BLaER1 (cell line): ENCODE measurements at regions not wholly inside any gene's neighbourhood (a gene's known extent, or its start where the extent isn't known, plus 50 kb on each side); places are given as distances from the start of the nearest gene placed in this dataset.
"Not testable (repeated sequence)": the region's sequence is repeated elsewhere in the genome, so short reads cannot be mapped to it uniquely, and the experiment has no call there.

Experiments used
- H3K27ac ChIP-seq: shearing (Covaris generic); formaldehyde crosslinking; 2 replicates; pipeline ENCODE4 v1.8.1; 2022
- H3K27me3 ChIP-seq: shearing (Covaris generic); formaldehyde crosslinking; 2 replicates; pipeline ENCODE4 v1.8.1; 2022
- H3K36me3 ChIP-seq: shearing (Covaris generic); formaldehyde crosslinking; 2 replicates; pipeline ENCODE4 v1.8.1; 2022
- H3K4me1 ChIP-seq: shearing (Covaris generic); formaldehyde crosslinking; 2 replicates; pipeline ENCODE4 v1.8.1; 2022
- H3K4me2 ChIP-seq: shearing (Covaris generic); formaldehyde crosslinking; 2 replicates; pipeline ENCODE4 v1.8.1; 2022
- H3K4me3 ChIP-seq: shearing (Covaris generic); formaldehyde crosslinking; 2 replicates; pipeline ENCODE4 v1.8.1; 2022
- H3K9ac ChIP-seq: shearing (Covaris generic); formaldehyde crosslinking; 2 replicates; pipeline ENCODE4 v1.8.1; 2022
- H3K9me3 ChIP-seq: shearing (Covaris generic); formaldehyde crosslinking; 2 replicates; pipeline ENCODE4 v1.8.1; 2022
- H4K20me1 ChIP-seq: shearing (Covaris generic); formaldehyde crosslinking; 2 replicates; pipeline ENCODE4 v1.8.1; 2022
- Cebpa-rat ChIP-seq: shearing (Covaris generic); IDR thresholded peaks from 2 replicates; pipeline ENCODE4 v1.8.1; 2022

- TF ChIP-seq Cebpa-rat = no peak
- Histone ChIP-seq H4K20me1 (no peaks in the 10 kb centered on the region), H3K9me3 (no peaks in the 10 kb centered on the region), H3K4me1 (no peaks in the 10 kb centered on the region), H3K4me3 (no peak overlapping the region), H3K4me2 (no peak overlapping the region), H3K36me3 (no peaks in the 10 kb centered on the region), H3K27me3 (no peaks in the 10 kb centered on the region), H3K9ac (no peak overlapping the region), H3K27ac (no peak overlapping the region)
Observed at GRCh38 chr5:121100931-121101330, 636.8 kb downstream of the PRR16 start.

GRCh38 chr5:121105921-121106320, 641.8 kb downstream of the PRR16 start:
- H3K36me3 ChIP-seq = no peaks in the 10 kb centered on the region
- no peaks in the 10 kb centered on the region for H3K27me3 ChIP-seq
- no peaks in the 10 kb centered on the region for H3K4me1 ChIP-seq
- no peak overlapping the region for H3K27ac ChIP-seq
- no peaks in the 10 kb centered on the region for H4K20me1 ChIP-seq
- H3K4me3 ChIP-seq = no peak overlapping the region
- no peak for TF ChIP-seq Cebpa-rat
- H3K9me3 ChIP-seq = 0 out of 2 replicates have a peak, but pooled peaks cover 5% of the 10 kb centered on the region
- H3K9ac ChIP-seq = no peak overlapping the region
- no peak overlapping the region for H3K4me2 ChIP-seq

GRCh38 chr5:121106721-121107690, 642.9 kb downstream of the PRR16 start:
- H3K4me3 ChIP-seq = not testable (repeated sequence)

GRCh38 chr5:121108725-121109124, 644.6 kb downstream of the PRR16 start:
- Histone ChIP-seq H3K9me3 (0 out of 2 replicates have a peak, but pooled peaks cover 5% of the 10 kb centered on the region), H3K9ac (no peak overlapping the region), H3K4me2 (no peak overlapping the region), H4K20me1 (no peaks in the 10 kb centered on the region), H3K36me3 (no peaks in the 10 kb centered on the region), H3K4me3 (no peak overlapping the region), H3K27ac (no peak overlapping the region), H3K27me3 (no peaks in the 10 kb centered on the region), H3K4me1 (no peaks in the 10 kb centered on the region)
- TF ChIP-seq Cebpa-rat = no peak

More at GRCh38 chr5:121106721-121107690, 642.9 kb downstream of the PRR16 start:
- not testable (repeated sequence) for H3K4me2 ChIP-seq, H3K36me3 ChIP-seq, H3K9me3 ChIP-seq, H3K4me1 ChIP-seq, H3K9ac ChIP-seq, H3K27me3 ChIP-seq, H4K20me1 ChIP-seq, H3K27ac ChIP-seq

- Histone ChIP-seq H3K4me1 (no peaks in the 10 kb centered on the region), H3K36me3 (no peaks in the 10 kb centered on the region), H3K9ac (no peak overlapping the region), H3K27ac (no peak overlapping the region), H3K4me3 (no peak overlapping the region), H3K4me2 (no peak overlapping the region), H3K9me3 (0 out of 2 replicates have a peak, but pooled peaks cover 5% of the 10 kb centered on the region), H4K20me1 (no peaks in the 10 kb centered on the region), H3K27me3 (no peaks in the 10 kb centered on the region)
- TF ChIP-seq Cebpa-rat = no peak
Observed at GRCh38 chr5:121109817-121110216, 645.7 kb downstream of the PRR16 start.

GRCh38 chr5:121121786-121122185, 657.7 kb downstream of the PRR16 start:
- Histone ChIP-seq H3K27ac (no peak overlapping the region), H3K27me3 (no peaks in the 10 kb centered on the region), H3K4me3 (no peak overlapping the region), H3K9me3 (no peaks in the 10 kb centered on the region), H3K36me3 (no peaks in the 10 kb centered on the region), H3K4me1 (no peaks in the 10 kb centered on the region), H3K4me2 (no peak overlapping the region), H3K9ac (no peak overlapping the region), H4K20me1 (no peaks in the 10 kb centered on the region)
- no peak for TF ChIP-seq Cebpa-rat

- no peak overlapping the region for H3K4me2 ChIP-seq
Observed at GRCh38 chr5:121138495-121138907, 674.4 kb downstream of the PRR16 start.

GRCh38 chr5:121138952-121139351, 674.9 kb downstream of the PRR16 start:
- no peaks in the 10 kb centered on the region for H3K36me3 ChIP-seq
- no peaks in the 10 kb centered on the region for H3K9me3 ChIP-seq
- H3K9ac ChIP-seq = no peak overlapping the region
- no peak for TF ChIP-seq Cebpa-rat
- H3K27me3 ChIP-seq = no peaks in the 10 kb centered on the region
- no peaks in the 10 kb centered on the region for H4K20me1 ChIP-seq
- no peak overlapping the region for H3K4me2 ChIP-seq
- H3K4me1 ChIP-seq = no peaks in the 10 kb centered on the region
- no peak overlapping the region for H3K4me3 ChIP-seq
- H3K27ac ChIP-seq = no peak overlapping the region

More at GRCh38 chr5:121138495-121138907, 674.4 kb downstream of the PRR16 start:
- H3K9me3 ChIP-seq = no peaks in the 10 kb centered on the region
- H3K9ac ChIP-seq = no peak overlapping the region
- no peak overlapping the region for H3K27ac ChIP-seq
- no peaks in the 10 kb centered on the region for H3K36me3 ChIP-seq
- TF ChIP-seq Cebpa-rat = no peak
- H4K20me1 ChIP-seq = no peaks in the 10 kb centered on the region
- H3K27me3 ChIP-seq = no peaks in the 10 kb centered on the region
- H3K4me3 ChIP-seq = no peak overlapping the region
- no peaks in the 10 kb centered on the region for H3K4me1 ChIP-seq

GRCh38 chr5:121144764-121145163, 680.7 kb downstream of the PRR16 start:
- H3K36me3 ChIP-seq = no peaks in the 10 kb centered on the region
- no peak overlapping the region for H3K4me2 ChIP-seq
- H3K27ac ChIP-seq = no peak overlapping the region
- H3K9me3 ChIP-seq = no peaks in the 10 kb centered on the region
- no peak overlapping the region for H3K9ac ChIP-seq
- no peaks in the 10 kb centered on the region for H4K20me1 ChIP-seq
- no peak for TF ChIP-seq Cebpa-rat
- H3K4me3 ChIP-seq = no peak overlapping the region
- no peaks in the 10 kb centered on the region for H3K27me3 ChIP-seq
- H3K4me1 ChIP-seq = no peaks in the 10 kb centered on the region

GRCh38 chr5:121151534-121151933, 687.4 kb downstream of the PRR16 start:
- Histone ChIP-seq H3K36me3 (no peaks in the 10 kb centered on the region), H3K9ac (no peak overlapping the region), H3K27ac (no peak overlapping the region), H3K4me3 (no peak overlapping the region), H3K4me1 (no peaks in the 10 kb centered on the region), H3K27me3 (no peaks in the 10 kb centered on the region), H4K20me1 (no peaks in the 10 kb centered on the region), H3K4me2 (no peak overlapping the region), H3K9me3 (no peaks in the 10 kb centered on the region)
- no peak for TF ChIP-seq Cebpa-rat
